OCI-LY1 (cell line): ENCODE measurements at regions not wholly inside any gene's neighbourhood (a gene's known extent, or its start where the extent isn't known, plus 50 kb on each side); places are given as distances from the start of the nearest gene placed in this dataset.

Experiments used
- EZH2 ChIP-seq: fragments of 200-600 bp; sonication (generic), shearing (Covaris generic); IDR thresholded peaks from 2 replicates; pipeline ENCODE4 v1.8.0; 2017; ENCODE audit warnings: borderline replicate concordance, mixed run types, mild to moderate bottlenecking, antibody characterized with exemption, low read length, moderate library complexity, mixed read lengths
- TF ChIP-seq, protein P1 (sequence below): fragments of 200-600 bp; sonication (generic), shearing (Covaris generic); IDR thresholded peaks from 2 replicates; pipeline ENCODE4 v1.5.1; 2017; ENCODE audit warnings: mild to moderate bottlenecking, antibody characterized with exemption, low read length, moderate library complexity, mixed read lengths

DNA sequence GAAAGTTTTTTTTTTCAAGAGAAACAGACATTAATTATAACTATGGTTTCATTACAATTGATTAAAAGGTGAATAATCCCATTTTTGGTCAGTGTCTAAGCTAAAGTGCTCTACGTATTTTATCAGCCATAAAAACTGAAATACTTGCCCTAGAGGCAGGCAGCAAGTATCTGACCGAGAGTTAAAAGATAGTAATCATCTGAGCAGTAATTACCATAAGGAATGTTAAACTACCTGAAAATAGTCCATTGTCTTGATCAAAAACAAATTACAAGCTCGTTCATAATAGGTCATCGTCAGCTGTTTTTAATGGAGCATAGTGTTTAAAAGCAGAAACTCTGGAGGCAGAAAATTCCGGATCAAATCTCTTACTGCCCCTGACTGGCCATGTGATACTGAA is 105.7 kb upstream of the ZEB2 start:
- TF ChIP-seq, protein P1, sequence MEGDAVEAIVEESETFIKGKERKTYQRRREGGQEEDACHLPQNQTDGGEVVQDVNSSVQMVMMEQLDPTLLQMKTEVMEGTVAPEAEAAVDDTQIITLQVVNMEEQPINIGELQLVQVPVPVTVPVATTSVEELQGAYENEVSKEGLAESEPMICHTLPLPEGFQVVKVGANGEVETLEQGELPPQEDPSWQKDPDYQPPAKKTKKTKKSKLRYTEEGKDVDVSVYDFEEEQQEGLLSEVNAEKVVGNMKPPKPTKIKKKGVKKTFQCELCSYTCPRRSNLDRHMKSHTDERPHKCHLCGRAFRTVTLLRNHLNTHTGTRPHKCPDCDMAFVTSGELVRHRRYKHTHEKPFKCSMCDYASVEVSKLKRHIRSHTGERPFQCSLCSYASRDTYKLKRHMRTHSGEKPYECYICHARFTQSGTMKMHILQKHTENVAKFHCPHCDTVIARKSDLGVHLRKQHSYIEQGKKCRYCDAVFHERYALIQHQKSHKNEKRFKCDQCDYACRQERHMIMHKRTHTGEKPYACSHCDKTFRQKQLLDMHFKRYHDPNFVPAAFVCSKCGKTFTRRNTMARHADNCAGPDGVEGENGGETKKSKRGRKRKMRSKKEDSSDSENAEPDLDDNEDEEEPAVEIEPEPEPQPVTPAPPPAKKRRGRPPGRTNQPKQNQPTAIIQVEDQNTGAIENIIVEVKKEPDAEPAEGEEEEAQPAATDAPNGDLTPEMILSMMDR, result no peak
- no peak for TF ChIP-seq EZH2
